PC-3 (cell line): ENCODE measurements at regions not wholly inside any gene's neighbourhood (a gene's known extent, or its start where the extent isn't known, plus 50 kb on each side); places are given as distances from the start of the nearest gene placed in this dataset.

Experiments
- CTCF ChIP-seq: fragments of 300-600 bp; sonication (generic); conservative IDR thresholded peaks from 2 replicates; pipeline ENCODE4 v1.5.1; 2017; ENCODE audit warnings: antibody characterized with exemption, low read depth, mild to moderate bottlenecking, low read length
- EZH2 ChIP-seq: fragments of 300-600 bp; sonication (generic); IDR thresholded peaks from one replicate; pipeline ENCODE4 v1.6.1; 2017; ENCODE audit warnings: antibody characterized with exemption, mild to moderate bottlenecking, low read length; ENCODE audit not compliant: unreplicated experiment

- TF ChIP-seq CTCF (no peak), EZH2 (no peak)
Observed at GRCh38 chr11:89545691-89546090, 54.5 kb upstream of the NOX4 start.
